ENCODE measurements at regions not wholly inside any gene's neighbourhood (a gene's known extent, or its start where the extent isn't known, plus 50 kb on each side); places are given as distances from the start of the nearest gene placed in this dataset.

DNA sequence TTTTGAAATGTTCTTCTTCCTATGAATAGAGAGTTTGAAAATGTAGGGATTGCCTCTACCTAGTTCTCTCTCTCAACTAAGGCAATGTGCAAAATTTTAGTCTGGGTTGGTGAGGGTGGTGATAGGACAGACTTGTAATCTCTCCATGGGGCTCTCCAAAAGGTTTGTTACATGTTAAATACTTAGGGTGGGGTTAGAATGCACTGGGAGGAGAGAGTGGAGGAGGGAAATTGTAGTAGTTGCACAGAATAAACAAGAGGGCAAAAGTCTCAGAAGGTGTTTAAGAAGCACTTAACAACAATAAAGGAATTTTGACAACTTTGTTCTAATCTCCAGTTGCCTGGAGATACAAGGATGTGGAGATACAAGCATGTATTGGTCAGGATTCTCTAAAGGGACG lies 230.4 kb downstream of the NECTIN3 start:
- POLR2A ChIA-PET: no interaction called here
- CTCF ChIA-PET: no interaction called here
- no peaks in the 10 kb centered on the region for H3K4me1 ChIP-seq (ENCODE audit: control insufficient read depth, insufficient read depth, low read length)
- TF ChIP-seq ZNF514 (tag by site-specific recombination; IDR thresholded peaks at IDR 0.05): no peak
- no peak for TF ChIP-seq SP3 (tag by site-specific recombination; IDR thresholded peaks at IDR 0.05)
- TF ChIP-seq OSR2 (tag by site-specific recombination; IDR thresholded peaks at IDR 0.05): no peak
- TF ChIP-seq BCL11A (tag by site-specific recombination; IDR thresholded peaks at IDR 0.05; ENCODE audit: low read depth): no peak
- TF ChIP-seq, protein P1, sequence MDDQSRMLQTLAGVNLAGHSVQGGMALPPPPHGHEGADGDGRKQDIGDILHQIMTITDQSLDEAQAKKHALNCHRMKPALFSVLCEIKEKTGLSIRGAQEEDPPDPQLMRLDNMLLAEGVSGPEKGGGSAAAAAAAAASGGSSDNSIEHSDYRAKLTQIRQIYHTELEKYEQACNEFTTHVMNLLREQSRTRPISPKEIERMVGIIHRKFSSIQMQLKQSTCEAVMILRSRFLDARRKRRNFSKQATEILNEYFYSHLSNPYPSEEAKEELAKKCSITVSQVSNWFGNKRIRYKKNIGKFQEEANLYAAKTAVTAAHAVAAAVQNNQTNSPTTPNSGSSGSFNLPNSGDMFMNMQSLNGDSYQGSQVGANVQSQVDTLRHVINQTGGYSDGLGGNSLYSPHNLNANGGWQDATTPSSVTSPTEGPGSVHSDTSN (CRISPR knock-in tag; IDR thresholded peaks at IDR 0.05): no peak
- no peak for TF ChIP-seq SCRT1 (tag by site-specific recombination; IDR thresholded peaks at IDR 0.05; ENCODE audit: borderline replicate concordance)
- TF ChIP-seq, protein P2, sequence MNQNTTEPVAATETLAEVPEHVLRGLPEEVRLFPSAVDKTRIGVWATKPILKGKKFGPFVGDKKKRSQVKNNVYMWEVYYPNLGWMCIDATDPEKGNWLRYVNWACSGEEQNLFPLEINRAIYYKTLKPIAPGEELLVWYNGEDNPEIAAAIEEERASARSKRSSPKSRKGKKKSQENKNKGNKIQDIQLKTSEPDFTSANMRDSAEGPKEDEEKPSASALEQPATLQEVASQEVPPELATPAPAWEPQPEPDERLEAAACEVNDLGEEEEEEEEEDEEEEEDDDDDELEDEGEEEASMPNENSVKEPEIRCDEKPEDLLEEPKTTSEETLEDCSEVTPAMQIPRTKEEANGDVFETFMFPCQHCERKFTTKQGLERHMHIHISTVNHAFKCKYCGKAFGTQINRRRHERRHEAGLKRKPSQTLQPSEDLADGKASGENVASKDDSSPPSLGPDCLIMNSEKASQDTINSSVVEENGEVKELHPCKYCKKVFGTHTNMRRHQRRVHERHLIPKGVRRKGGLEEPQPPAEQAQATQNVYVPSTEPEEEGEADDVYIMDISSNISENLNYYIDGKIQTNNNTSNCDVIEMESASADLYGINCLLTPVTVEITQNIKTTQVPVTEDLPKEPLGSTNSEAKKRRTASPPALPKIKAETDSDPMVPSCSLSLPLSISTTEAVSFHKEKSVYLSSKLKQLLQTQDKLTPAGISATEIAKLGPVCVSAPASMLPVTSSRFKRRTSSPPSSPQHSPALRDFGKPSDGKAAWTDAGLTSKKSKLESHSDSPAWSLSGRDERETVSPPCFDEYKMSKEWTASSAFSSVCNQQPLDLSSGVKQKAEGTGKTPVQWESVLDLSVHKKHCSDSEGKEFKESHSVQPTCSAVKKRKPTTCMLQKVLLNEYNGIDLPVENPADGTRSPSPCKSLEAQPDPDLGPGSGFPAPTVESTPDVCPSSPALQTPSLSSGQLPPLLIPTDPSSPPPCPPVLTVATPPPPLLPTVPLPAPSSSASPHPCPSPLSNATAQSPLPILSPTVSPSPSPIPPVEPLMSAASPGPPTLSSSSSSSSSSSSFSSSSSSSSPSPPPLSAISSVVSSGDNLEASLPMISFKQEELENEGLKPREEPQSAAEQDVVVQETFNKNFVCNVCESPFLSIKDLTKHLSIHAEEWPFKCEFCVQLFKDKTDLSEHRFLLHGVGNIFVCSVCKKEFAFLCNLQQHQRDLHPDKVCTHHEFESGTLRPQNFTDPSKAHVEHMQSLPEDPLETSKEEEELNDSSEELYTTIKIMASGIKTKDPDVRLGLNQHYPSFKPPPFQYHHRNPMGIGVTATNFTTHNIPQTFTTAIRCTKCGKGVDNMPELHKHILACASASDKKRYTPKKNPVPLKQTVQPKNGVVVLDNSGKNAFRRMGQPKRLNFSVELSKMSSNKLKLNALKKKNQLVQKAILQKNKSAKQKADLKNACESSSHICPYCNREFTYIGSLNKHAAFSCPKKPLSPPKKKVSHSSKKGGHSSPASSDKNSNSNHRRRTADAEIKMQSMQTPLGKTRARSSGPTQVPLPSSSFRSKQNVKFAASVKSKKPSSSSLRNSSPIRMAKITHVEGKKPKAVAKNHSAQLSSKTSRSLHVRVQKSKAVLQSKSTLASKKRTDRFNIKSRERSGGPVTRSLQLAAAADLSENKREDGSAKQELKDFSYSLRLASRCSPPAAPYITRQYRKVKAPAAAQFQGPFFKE (tag by site-specific recombination; IDR thresholded peaks at IDR 0.05; ENCODE audit: borderline replicate concordance): no peak
- no peak for TF ChIP-seq ZNF366 (tag by site-specific recombination; conservative IDR thresholded peaks at IDR 0.05)
- TF ChIP-seq ZNF121 (tag by site-specific recombination; IDR thresholded peaks at IDR 0.05): no peak
- TF ChIP-seq ZSCAN23 (tag by site-specific recombination; IDR thresholded peaks at IDR 0.05): no peak
- H3K27ac ChIP-seq (ENCODE audit: extremely low read depth, low read depth, low read length): no peak overlapping the region
- H3K9me3 ChIP-seq (ENCODE audit: control insufficient read depth, insufficient read depth, low read depth, low read length): no peaks in the 10 kb centered on the region
- no peaks in the 10 kb centered on the region for H3K36me3 ChIP-seq (ENCODE audit: control insufficient read depth in 2 of 2, insufficient read depth in 1 of 2, low read length in 2 of 2)
- no peak overlapping the region for H3K4me3 ChIP-seq (ENCODE audit: low read depth, low read length)

DNA sequence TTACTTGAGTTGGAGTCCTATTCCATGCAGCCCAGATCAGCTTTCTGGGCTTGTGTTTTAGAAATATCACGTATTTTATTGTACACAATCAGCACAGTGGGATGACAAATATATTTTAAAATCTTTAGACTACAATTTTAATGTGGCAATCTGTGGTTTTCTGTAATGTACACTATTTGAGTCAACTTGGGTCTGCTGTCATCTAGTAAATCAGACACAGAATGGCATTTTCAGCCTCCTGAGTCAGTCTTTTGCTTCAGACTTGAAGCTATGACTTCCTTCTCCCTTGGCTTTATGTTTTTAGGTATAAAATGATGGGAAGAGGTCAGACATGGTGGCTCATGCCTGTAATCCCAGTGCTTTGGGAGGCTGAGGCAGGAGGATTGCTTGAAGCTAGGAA lies 232.1 kb downstream of the NECTIN3 start:
- POLR2A ChIA-PET: no interaction called here
- Histone ChIP-seq H3K9me3 (ENCODE audit: control insufficient read depth, insufficient read depth, low read depth, low read length) (no peaks in the 10 kb centered on the region), H3K4me3 (ENCODE audit: low read depth, low read length) (no peak overlapping the region), H3K36me3 (ENCODE audit: control insufficient read depth in 2 of 2, insufficient read depth in 1 of 2, low read length in 2 of 2) (no peaks in the 10 kb centered on the region), H3K27ac (ENCODE audit: extremely low read depth, low read depth, low read length) (no peak overlapping the region), H3K4me1 (ENCODE audit: control insufficient read depth, insufficient read depth, low read length) (no peaks in the 10 kb centered on the region)
- CTCF ChIA-PET: interaction anchor here (0.7 kb wide), 1 partner anchor 218 kb away, joined by 3 read pairs; no protein-coding TSS in a partner anchor
- no peak for TF ChIP-seq OVOL3 (tag by site-specific recombination; IDR thresholded peaks at IDR 0.05)
- TF ChIP-seq ZNF76 (tag by site-specific recombination; IDR thresholded peaks at IDR 0.05; ENCODE audit: borderline replicate concordance, low read depth): no peak
- TF ChIP-seq, protein P3, sequence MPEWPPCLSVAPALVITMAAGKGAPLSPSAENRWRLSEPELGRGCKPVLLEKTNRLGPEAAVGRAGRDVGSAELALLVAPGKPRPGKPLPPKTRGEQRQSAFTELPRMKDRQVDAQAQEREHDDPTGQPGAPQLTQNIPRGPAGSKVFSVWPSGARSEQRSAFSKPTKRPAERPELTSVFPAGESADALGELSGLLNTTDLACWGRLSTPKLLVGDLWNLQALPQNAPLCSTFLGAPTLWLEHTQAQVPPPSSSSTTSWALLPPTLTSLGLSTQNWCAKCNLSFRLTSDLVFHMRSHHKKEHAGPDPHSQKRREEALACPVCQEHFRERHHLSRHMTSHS (tag by site-specific recombination; IDR thresholded peaks at IDR 0.05): no peak
- TF ChIP-seq ZSCAN30 (tag by site-specific recombination; IDR thresholded peaks at IDR 0.05): no peak
- no peak for TF ChIP-seq ZNF510 (tag by site-specific recombination; IDR thresholded peaks at IDR 0.05; ENCODE audit: insufficient replicate concordance)
- TF ChIP-seq PRDM1 (tag by site-specific recombination; IDR thresholded peaks at IDR 0.05): no peak
- no peak for TF ChIP-seq ZIC2 (tag by site-specific recombination; IDR thresholded peaks at IDR 0.05)

All from HEK293 (cell line).